MM.1S (cell line): ENCODE measurements at regions not wholly inside any gene's neighbourhood (a gene's known extent, or its start where the extent isn't known, plus 50 kb on each side); places are given as distances from the start of the nearest gene placed in this dataset.

ENCODE experiments used
- DNase-seq: peaks from one replicate; pipeline ENCODE4 v3.0.0-alpha.2; 2015
- H2AFZ ChIP-seq: fragments of 300-600 bp; sonication (generic); 2 replicates; pipeline ENCODE4 v1.6.0; 2016; ENCODE audit warnings: antibody characterized with exemption, low read length
- H3F3A ChIP-seq: fragments of 300-600 bp; sonication (generic); 2 replicates; pipeline ENCODE4 v1.6.1; 2016; ENCODE audit warnings: mild to moderate bottlenecking, antibody characterized with exemption, low read length, moderate library complexity, mixed read lengths; ENCODE audit not compliant: insufficient read depth
- H3K27ac ChIP-seq: fragments of 300-600 bp; sonication (generic); 2 replicates; pipeline ENCODE4 v1.5.1; 2016; ENCODE audit warnings: mild to moderate bottlenecking, low read length
- H3K27me3 ChIP-seq: fragments of 300-600 bp; sonication (generic); replicated peaks from 2 replicates; pipeline ENCODE4 v1.6.0; 2016; ENCODE audit warnings: low read length; ENCODE audit not compliant: insufficient read depth
- H3K36me3 ChIP-seq: fragments of 300-600 bp; sonication (generic); replicated peaks from 2 replicates; pipeline ENCODE4 v1.6.1; 2016; ENCODE audit warnings: mild to moderate bottlenecking, low read length, mixed read lengths; ENCODE audit not compliant: insufficient read depth
- H3K4me1 ChIP-seq: fragments of 300-600 bp; sonication (generic); 2 replicates; pipeline ENCODE4 v1.6.1; 2016; ENCODE audit warnings: low read length, mixed read lengths
- H3K4me2 ChIP-seq: fragments of 300-600 bp; sonication (generic); 2 replicates; pipeline ENCODE4 v1.6.0; 2016; ENCODE audit warnings: low read depth, low read length
- H3K4me3 ChIP-seq: fragments of 300-600 bp; sonication (generic); 2 replicates; pipeline ENCODE4 v1.5.1; 2016; ENCODE audit warnings: low read length, mixed read lengths
- H3K79me2 ChIP-seq: fragments of 300-600 bp; sonication (generic); 2 replicates; pipeline ENCODE4 v1.6.1; 2016; ENCODE audit warnings: mixed run types, low read length, mixed read lengths
- H3K9ac ChIP-seq: fragments of 300-600 bp; sonication (generic); 2 replicates; pipeline ENCODE4 v1.6.1; 2016; ENCODE audit warnings: low read length, mixed read lengths
- H3K9me2 ChIP-seq: fragments of 300-600 bp; sonication (generic); replicated peaks from 2 replicates; pipeline ENCODE4 v1.6.1; 2016; ENCODE audit warnings: mild to moderate bottlenecking, low read length, mixed read lengths; ENCODE audit not compliant: insufficient read depth
- H3K9me3 ChIP-seq: fragments of 300-600 bp; sonication (generic); replicated peaks from 2 replicates; pipeline ENCODE4 v1.6.1; 2016; ENCODE audit warnings: mild to moderate bottlenecking, low read length, mixed read lengths; ENCODE audit not compliant: insufficient read depth
- H4K20me1 ChIP-seq: fragments of 300-600 bp; sonication (generic); 2 replicates; pipeline ENCODE4 v1.6.1; 2016; ENCODE audit warnings: mild to moderate bottlenecking, low read length, moderate library complexity, mixed read lengths; ENCODE audit not compliant: insufficient read depth
- EZH2 ChIP-seq: fragments of 300-600 bp; sonication (generic); optimal IDR thresholded peaks from 2 replicates; pipeline ENCODE3; 2017; ENCODE audit warnings: low read depth, mild to moderate bottlenecking, antibody characterized with exemption, low read length, mixed read lengths
- EZH2phosphoT487 ChIP-seq: fragments of 300-600 bp; sonication (generic); IDR thresholded peaks from 2 replicates; pipeline ENCODE4 v1.6.1; 2018; ENCODE audit warnings: antibody characterized with exemption, low read length
- TF ChIP-seq, protein P1 (sequence below): fragments of 300-600 bp; sonication (generic); IDR thresholded peaks from 2 replicates; pipeline ENCODE4 v1.5.1; 2016; ENCODE audit warnings: antibody characterized with exemption, low read length, mixed read lengths

DNA sequence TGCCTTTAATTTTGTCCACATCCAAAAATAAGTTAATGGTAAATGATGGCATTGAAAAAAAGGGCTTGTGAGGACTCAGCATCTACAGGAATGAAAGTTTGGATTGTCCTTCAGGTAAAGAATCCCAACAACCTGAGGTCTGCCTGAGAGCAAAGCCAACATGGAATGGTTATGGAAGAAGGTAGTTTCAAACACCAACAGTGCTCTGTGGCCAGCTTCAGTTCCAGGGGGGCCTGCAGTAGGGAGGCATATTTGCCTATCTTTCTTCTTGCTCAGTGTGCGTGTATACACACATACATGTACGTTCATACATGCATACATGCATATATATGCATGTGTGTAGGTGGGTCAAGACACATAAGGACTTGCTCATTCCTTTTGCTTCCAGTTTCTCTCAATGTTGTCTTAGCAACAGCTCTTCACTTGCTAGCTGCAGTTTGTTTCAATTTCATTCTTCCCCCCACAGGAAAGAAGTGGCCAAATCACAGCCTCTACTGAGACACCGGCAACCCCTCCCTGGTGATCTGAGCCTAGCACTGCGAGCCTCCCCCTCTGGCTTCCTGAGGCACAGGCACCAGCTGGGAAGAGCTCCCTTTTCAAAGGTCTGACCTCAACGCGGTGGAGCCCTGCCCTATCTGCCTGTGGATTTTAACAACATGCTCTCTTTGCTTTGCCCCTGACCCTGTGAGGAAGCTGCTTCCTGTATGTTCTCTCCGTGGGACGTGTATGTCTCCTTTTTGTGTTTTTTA is 146.2 kb downstream of the KLF13 start:
- no peaks in the 10 kb centered on the region for H3K9me3 ChIP-seq
- H3K4me2 ChIP-seq = peak overlapping the region; percentile 76
- H3F3A ChIP-seq = peaks cover 7% of the 10 kb centered on the region; the same call in 1 of the 2 replicates
- H3K9ac ChIP-seq = peak overlapping the region; percentile 33
- no peaks in the 10 kb centered on the region for H3K27me3 ChIP-seq
- H2AFZ ChIP-seq = peak overlapping the region; percentile 62
- no peaks in the 10 kb centered on the region for H4K20me1 ChIP-seq
- no peaks in the 10 kb centered on the region for H3K36me3 ChIP-seq
- TF ChIP-seq, protein P1, sequence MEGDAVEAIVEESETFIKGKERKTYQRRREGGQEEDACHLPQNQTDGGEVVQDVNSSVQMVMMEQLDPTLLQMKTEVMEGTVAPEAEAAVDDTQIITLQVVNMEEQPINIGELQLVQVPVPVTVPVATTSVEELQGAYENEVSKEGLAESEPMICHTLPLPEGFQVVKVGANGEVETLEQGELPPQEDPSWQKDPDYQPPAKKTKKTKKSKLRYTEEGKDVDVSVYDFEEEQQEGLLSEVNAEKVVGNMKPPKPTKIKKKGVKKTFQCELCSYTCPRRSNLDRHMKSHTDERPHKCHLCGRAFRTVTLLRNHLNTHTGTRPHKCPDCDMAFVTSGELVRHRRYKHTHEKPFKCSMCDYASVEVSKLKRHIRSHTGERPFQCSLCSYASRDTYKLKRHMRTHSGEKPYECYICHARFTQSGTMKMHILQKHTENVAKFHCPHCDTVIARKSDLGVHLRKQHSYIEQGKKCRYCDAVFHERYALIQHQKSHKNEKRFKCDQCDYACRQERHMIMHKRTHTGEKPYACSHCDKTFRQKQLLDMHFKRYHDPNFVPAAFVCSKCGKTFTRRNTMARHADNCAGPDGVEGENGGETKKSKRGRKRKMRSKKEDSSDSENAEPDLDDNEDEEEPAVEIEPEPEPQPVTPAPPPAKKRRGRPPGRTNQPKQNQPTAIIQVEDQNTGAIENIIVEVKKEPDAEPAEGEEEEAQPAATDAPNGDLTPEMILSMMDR = no peak
- no peak for TF ChIP-seq EZH2
- H3K79me2 ChIP-seq = no peaks in the 10 kb centered on the region
- peaks cover 21% of the 10 kb centered on the region for H3K4me1 ChIP-seq
- H3K9me2 ChIP-seq = no peaks in the 10 kb centered on the region
- peak overlapping the region; percentile 37 for H3K4me3 ChIP-seq
- DNase-seq = peak; percentile 91
- peak overlapping the region; percentile 71 for H3K27ac ChIP-seq

DNA sequence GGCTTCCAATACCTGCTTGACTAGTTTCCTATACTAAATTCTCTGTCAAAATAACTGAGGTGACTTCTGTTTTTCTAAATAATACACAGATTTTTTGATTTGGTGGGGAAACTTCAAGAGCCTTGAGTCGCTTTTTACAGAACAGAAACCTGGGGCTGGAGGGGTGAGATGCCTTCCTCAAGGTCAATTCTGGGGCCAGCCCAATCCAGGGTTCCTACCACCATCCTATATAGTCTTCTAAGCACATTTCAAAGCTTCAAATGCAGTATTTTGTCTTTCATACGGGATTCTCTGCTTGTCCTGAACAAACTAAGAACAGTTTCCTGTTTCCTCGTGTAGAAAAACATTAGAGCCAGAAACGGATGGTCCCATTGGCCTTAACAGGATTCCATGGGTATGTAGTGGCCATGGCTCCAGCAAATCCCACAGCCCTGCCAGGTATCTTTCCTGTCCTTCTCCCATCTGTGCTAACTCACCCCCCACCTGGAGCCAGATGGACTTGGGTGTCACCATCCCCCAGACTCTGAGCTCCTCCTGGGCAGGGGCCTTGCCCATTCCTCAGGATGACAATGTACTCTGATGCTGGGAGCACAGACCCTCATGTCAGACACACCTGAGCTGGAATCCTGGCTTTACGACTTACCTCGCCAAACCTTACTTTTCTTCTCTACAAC is 146.9 kb downstream of the KLF13 start:
- H3K79me2 ChIP-seq = no peaks in the 10 kb centered on the region
- no peaks in the 10 kb centered on the region for H3K9me2 ChIP-seq
- peak overlapping the region; percentile 33 for H3K9ac ChIP-seq
- H3K4me1 ChIP-seq = peaks cover 21% of the 10 kb centered on the region
- peaks cover 7% of the 10 kb centered on the region; the same call in 1 of the 2 replicates for H3F3A ChIP-seq
- H3K4me3 ChIP-seq = peak overlapping the region; percentile 37
- H3K36me3 ChIP-seq = no peaks in the 10 kb centered on the region
- peak overlapping the region; percentile 71; the same call in 1 of the 2 replicates for H3K27ac ChIP-seq
- peak overlapping the region; percentile 76 for H3K4me2 ChIP-seq
- peak overlapping the region; percentile 62 for H2AFZ ChIP-seq
- TF ChIP-seq EZH2 (no peak), EZH2phosphoT487 (no peak)
- TF ChIP-seq, protein P1 = no peak
- no peak for DNase-seq
- H3K27me3 ChIP-seq = no peaks in the 10 kb centered on the region
- H4K20me1 ChIP-seq = no peaks in the 10 kb centered on the region
- no peaks in the 10 kb centered on the region for H3K9me3 ChIP-seq

DNA sequence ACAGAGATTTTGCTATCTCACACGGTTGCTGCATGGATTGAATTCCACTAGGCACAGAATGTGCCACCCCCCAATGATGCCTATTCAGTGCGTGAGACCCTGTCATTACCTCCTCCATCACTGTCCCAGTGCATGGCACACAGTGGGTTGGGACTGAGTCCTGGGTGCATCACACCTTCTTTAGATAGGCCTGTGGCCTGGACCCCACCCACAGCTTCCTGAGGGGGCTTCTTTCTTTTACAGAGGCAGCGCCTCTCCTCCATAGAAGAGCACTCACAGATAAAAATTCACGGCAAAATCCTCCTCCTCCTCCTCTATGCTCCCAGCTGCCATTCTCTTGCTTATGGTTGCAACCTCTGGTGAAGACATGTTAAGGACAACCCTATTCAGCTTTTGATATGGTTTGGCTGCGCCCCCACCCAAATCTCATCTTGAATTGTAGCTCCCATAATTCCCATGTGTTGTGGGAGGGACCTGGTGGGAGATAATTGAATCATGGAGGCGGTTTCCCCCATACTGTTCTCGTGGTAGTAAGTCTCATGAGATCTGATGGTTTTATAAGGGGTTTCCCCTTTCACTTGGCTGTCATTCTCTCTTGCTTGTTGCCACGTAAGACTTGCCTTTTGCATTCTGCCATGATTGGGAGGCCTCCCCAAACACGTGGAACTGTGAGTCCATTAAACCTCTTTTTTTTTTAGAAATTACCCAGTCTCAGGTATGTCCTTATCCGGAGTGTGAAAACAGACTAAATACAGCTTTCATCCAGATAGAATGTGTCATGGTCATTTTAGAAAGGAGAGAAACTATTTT is 147.6 kb downstream of the KLF13 start:
- peaks cover 7% of the 10 kb centered on the region; the same call in 1 of the 2 replicates for H3F3A ChIP-seq
- H4K20me1 ChIP-seq = no peaks in the 10 kb centered on the region
- no peaks in the 10 kb centered on the region for H3K27me3 ChIP-seq
- TF ChIP-seq EZH2 (no peak), EZH2phosphoT487 (no peak)
- TF ChIP-seq, protein P1 = no peak
- H3K4me3 ChIP-seq = no peak overlapping the region
- H3K9me3 ChIP-seq = no peaks in the 10 kb centered on the region
- H3K9ac ChIP-seq = no peak overlapping the region
- H3K79me2 ChIP-seq = no peaks in the 10 kb centered on the region
- no peaks in the 10 kb centered on the region for H3K9me2 ChIP-seq
- H3K4me2 ChIP-seq = no peak overlapping the region
- no peak for DNase-seq
- no peaks in the 10 kb centered on the region for H3K36me3 ChIP-seq
- H3K4me1 ChIP-seq = peaks cover 21% of the 10 kb centered on the region
- H2AFZ ChIP-seq = no peak overlapping the region
- H3K27ac ChIP-seq = no peak overlapping the region
